A673 (cell line): ENCODE measurements at regions not wholly inside any gene's neighbourhood (a gene's known extent, or its start where the extent isn't known, plus 50 kb on each side); places are given as distances from the start of the nearest gene placed in this dataset.
"Not testable (repeated sequence)": the region's sequence is repeated elsewhere in the genome, so short reads cannot be mapped to it uniquely, and the experiment has no call there.

Experiments used
- BruUV-seq: library from RNA; stranded (reverse); fragments of 400-500 nt; replicated peaks from 2 replicates; lab custom pipeline; 2021; lab: Mats Ljungman, UMichigan
- CTCF ChIA-PET: fragments of 300-600 bp; sonication (Branson Sonifier 250); formaldehyde crosslinking; loops from one replicate; lab custom pipeline; 2022; ENCODE audit warnings: antibody characterized with exemption; lab: Charles Lee
- POLR2A ChIA-PET: fragments of 300-600 bp; sonication (Branson Sonifier 250); formaldehyde crosslinking; loops from one replicate; lab custom pipeline; 2022; ENCODE audit warnings: antibody characterized with exemption; ENCODE audit not compliant: low non-redundant PET; lab: Charles Lee
- DNase-seq: peaks from one replicate; pipeline ENCODE4 v3.0.0-alpha.2; 2015; ENCODE audit warnings: low spot score
- H3K27ac ChIP-seq: fragments of 200-600 bp; sonication (generic); 2 replicates; pipeline ENCODE4 v1.5.1; 2016; ENCODE audit warnings: mixed run types, low read depth, mild to moderate bottlenecking, mixed read lengths, antibody characterized with exemption, low read length; ENCODE audit not compliant: poor library complexity, severe bottlenecking
- H3K27me3 ChIP-seq: fragments of 200-600 bp; sonication (generic); replicated peaks from 2 replicates; pipeline ENCODE4 v1.6.1; 2017; ENCODE audit warnings: mixed run types, low read depth, mild to moderate bottlenecking, mixed read lengths, antibody characterized with exemption, low read length; ENCODE audit not compliant: insufficient read depth, poor library complexity
- H3K36me3 ChIP-seq: fragments of 200-600 bp; sonication (generic); 2 replicates; pipeline ENCODE4 v1.6.1; 2016; ENCODE audit warnings: mixed run types, mild to moderate bottlenecking, mixed read lengths, antibody characterized with exemption, low read length; ENCODE audit not compliant: insufficient read depth, poor library complexity, severe bottlenecking
- H3K4me1 ChIP-seq: fragments of 200-600 bp; sonication (generic); 2 replicates; pipeline ENCODE4 v1.6.1; 2017; ENCODE audit warnings: mixed run types, mild to moderate bottlenecking, mixed read lengths, antibody characterized with exemption, low read length; ENCODE audit not compliant: insufficient read depth, poor library complexity, severe bottlenecking
- H3K4me3 ChIP-seq: fragments of 200-600 bp; sonication (generic); 2 replicates; pipeline ENCODE4 v1.5.1; 2016; ENCODE audit warnings: low read depth, mixed run types, mild to moderate bottlenecking, mixed read lengths, low read length; ENCODE audit not compliant: poor library complexity, severe bottlenecking
- H3K9me3 ChIP-seq: fragments of 200-600 bp; sonication (generic); 2 replicates; pipeline ENCODE4 v1.6.1; 2016; ENCODE audit warnings: mixed run types, low read depth, mild to moderate bottlenecking, mixed read lengths, antibody characterized with exemption, low read length; ENCODE audit not compliant: poor library complexity, severe bottlenecking
- CTCF ChIP-seq: fragments of 300-800, 200-600 bp; sonication (generic); conservative IDR thresholded peaks from 2 replicates; pipeline ENCODE4 v1.5.1; 2017; ENCODE audit warnings: low read depth, mild to moderate bottlenecking, antibody characterized with exemption, low read length, moderate library complexity, mixed read lengths
- EZH2 ChIP-seq: fragments of 200-600 bp; sonication (generic); IDR thresholded peaks from 2 replicates; pipeline ENCODE4 v1.6.1; 2017; ENCODE audit warnings: borderline replicate concordance, low read depth, mild to moderate bottlenecking, mixed read lengths, antibody characterized with exemption, low read length; ENCODE audit not compliant: poor library complexity, severe bottlenecking
- intact Hi-C: fragments of 100-400 bp; cut with micrococcal nuclease; formaldehyde crosslinking; loops from one replicate; pipeline ENCODE4 v1.10.0; 2022; ENCODE audit not compliant: unreplicated experiment

DNA sequence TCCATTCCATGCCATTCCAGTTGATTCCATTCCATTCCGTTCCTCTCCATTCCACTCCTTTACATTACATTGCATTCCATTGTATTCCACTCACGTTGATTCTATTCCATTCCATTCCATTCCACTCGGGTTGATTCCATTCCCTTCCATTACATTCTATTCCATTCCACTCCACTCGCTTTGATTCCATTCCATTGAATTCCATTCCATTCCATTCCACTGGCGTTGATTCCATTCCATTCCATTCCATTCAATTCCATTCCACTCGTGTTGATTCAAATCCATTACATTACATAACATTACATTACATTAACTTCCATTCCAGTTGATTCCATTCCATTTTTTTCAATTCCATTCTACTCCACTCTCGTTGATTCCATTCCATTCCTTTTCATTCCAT, 1142.8 kb downstream of the RPIA start:
- intact Hi-C loops = no loop called here
- CTCF ChIA-PET = no interaction called here
- no peak for TF ChIP-seq CTCF
- TF ChIP-seq EZH2 = no peak
- BruUV-seq = no TSS peak
- Histone ChIP-seq H3K4me1 (no peaks in the 10 kb centered on the region), H3K27ac (no peak overlapping the region), H3K27me3 (no peaks in the 10 kb centered on the region), H3K36me3 (no peaks in the 10 kb centered on the region), H3K9me3 (no peaks in the 10 kb centered on the region), H3K4me3 (no peak overlapping the region)
- POLR2A ChIA-PET = no interaction called here
- no peak for DNase-seq

DNA sequence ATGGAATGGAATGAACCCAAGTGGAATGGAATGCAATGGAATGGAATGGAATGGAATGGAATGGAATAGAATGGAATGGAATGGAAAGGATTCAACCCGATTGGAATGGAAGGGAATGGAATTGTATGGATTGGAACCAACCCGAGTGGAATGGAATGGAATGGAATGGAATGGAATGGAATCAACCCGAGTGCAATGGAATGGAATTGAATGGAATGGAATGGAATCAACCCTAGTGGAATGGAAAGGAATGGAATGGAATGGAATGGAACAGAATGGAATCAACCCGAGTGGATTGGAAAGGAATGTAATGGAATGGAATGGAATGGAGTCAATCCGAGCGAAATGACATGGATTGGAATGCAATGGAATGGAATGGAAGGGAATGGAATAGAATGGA, 1144.9 kb downstream of the RPIA start:
- H3K36me3 ChIP-seq, POLR2A ChIA-PET, H3K27ac ChIP-seq, H3K4me3 ChIP-seq, BruUV-seq, H3K9me3 ChIP-seq, intact Hi-C loops, H3K27me3 ChIP-seq, H3K4me1 ChIP-seq, CTCF ChIA-PET: not testable (repeated sequence)
- peak; percentile 36 for DNase-seq

DNA sequence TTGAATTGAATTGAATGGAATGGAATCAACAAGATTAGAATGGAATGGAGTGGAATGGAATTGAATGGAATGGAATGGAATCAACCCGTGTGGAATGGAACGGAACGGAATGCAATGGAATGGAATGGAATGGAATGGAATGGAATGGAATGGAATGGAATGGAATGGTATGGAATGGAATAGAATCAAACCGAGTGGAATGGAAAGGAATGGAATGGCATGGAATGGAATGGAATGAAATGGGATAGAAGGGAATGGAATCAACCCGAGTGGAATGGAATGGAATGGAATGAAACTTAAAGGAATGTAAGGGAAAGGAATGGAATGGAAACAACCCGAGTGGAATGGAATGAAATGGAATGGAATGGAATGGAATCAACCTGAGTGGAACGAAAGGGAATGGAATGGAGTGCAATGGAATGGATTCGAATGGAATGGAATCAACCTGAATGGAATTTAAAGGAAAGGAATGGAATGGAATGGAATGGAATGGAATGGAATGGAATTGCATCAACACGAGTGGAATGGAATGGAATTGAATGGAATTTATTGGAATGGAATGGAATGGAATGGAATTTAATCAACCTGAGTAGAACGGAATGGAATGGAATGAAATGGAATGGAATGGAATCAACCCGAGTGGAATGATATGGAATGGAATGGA, 1146.6 kb downstream of the RPIA start:
- Histone ChIP-seq H3K27ac (no peak overlapping the region), H3K36me3 (no peaks in the 10 kb centered on the region), H3K27me3 (no peaks in the 10 kb centered on the region), H3K4me3 (no peak overlapping the region), H3K9me3 (no peaks in the 10 kb centered on the region), H3K4me1 (no peaks in the 10 kb centered on the region)
- TF ChIP-seq EZH2 = no peak
- TF ChIP-seq CTCF = no peak
- intact Hi-C loops = no loop called here
- CTCF ChIA-PET = no interaction called here
- POLR2A ChIA-PET = no interaction called here
- no TSS peak for BruUV-seq
- peak; percentile 20 for DNase-seq

- H3K27me3 ChIP-seq, H3K4me1 ChIP-seq, H3K4me3 ChIP-seq, H3K36me3 ChIP-seq, BruUV-seq, H3K27ac ChIP-seq, DNase-seq, CTCF ChIA-PET, H3K9me3 ChIP-seq, intact Hi-C loops, POLR2A ChIA-PET: not testable (repeated sequence)
These were observed 1148.7 kb downstream of the RPIA start for GRCh38 chr2:89840175-89840574.

DNA sequence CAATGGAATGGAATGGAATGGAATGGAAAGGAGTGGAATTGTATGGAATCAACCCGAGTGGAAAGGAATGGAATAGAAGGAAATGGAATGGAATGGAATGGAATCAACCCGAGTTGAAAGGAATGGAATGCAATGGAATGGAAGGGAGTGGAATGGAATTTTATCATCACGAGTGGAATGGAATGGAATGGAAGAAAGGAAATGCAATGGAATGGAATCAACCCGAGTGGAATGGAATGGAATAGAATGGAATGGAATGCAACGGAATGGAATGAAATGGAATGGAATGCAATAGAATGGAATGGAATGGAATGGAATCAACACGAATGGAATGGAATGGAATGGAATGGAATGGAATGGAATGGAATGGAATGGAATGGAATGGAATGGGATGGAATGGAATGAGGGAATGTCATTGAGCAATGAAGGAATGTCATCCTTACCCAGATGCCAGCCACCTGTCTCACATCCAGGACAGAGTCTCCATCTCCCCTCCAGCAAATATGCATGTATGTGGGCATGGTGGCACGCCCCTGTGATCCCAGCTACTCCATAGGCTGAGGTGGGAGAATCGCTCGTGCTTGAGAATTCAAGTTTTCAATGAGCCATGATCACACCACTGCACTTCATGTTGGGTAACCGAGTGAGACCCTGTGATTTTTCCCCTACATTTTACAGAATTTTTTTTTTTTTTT, 1149.5 kb downstream of the RPIA start:
- intact Hi-C loops, H3K9me3 ChIP-seq: not testable (repeated sequence)

More for the DNA sequence above, 1149.5 kb downstream of the RPIA start:
- DNase-seq, H3K4me1 ChIP-seq, H3K27me3 ChIP-seq, H3K27ac ChIP-seq, H3K4me3 ChIP-seq, CTCF ChIA-PET, BruUV-seq, POLR2A ChIA-PET, H3K36me3 ChIP-seq: not testable (repeated sequence)
